ENCODE measurements at regions not wholly inside any gene's neighbourhood (a gene's known extent, or its start where the extent isn't known, plus 50 kb on each side); places are given as distances from the start of the nearest gene placed in this dataset.

GRCh38 chr4:169859366-169860216 is 101.8 kb upstream of the HPF1 start:
- TF ChIP-seq POLR2A (IDR thresholded peaks at IDR 0.05) (no peak), EP300 (IDR thresholded peaks at IDR 0.05) (no peak), CTCF (IDR thresholded peaks at IDR 0.05) (no peak), POLR2AphosphoS5 (IDR thresholded peaks at IDR 0.05) (no peak)

All from suprapubic skin (tissue), 4 donors.